ENCODE measurements at regions not wholly inside any gene's neighbourhood (a gene's known extent, or its start where the extent isn't known, plus 50 kb on each side); places are given as distances from the start of the nearest gene placed in this dataset.

GRCh38 chrX:121169099-121170035 is 122.0 kb downstream of the GLUD2 start:
- TF ChIP-seq CTCF (IDR thresholded peaks at IDR 0.05; ENCODE audit: extremely low read depth, low read depth, low read length), result no peak
- Histone ChIP-seq H3K4me2 (ENCODE audit: insufficient read depth, low read length) (no peak overlapping the region), H3K27ac (ENCODE audit: low read depth, low read length) (no peak overlapping the region), H3K36me3 (ENCODE audit: insufficient read depth, low read length) (no peaks in the 10 kb centered on the region), H4K20me1 (ENCODE audit: insufficient read depth, low read length) (no peaks in the 10 kb centered on the region), H2AFZ (ENCODE audit: low read length) (no peak overlapping the region), H3K27me3 (ENCODE audit: insufficient read depth, low read length) (no peaks in the 10 kb centered on the region), H3K4me3 (ENCODE audit: insufficient read depth, low read length) (no peak overlapping the region), H3K4me1 (ENCODE audit: insufficient read depth, low read length) (no peaks in the 10 kb centered on the region), H3K9me3 (ENCODE audit: low read depth, low read length) (no peaks in the 10 kb centered on the region), H3K79me2 (ENCODE audit: insufficient read depth, low read length) (no peaks in the 10 kb centered on the region)
- no peak for DNase-seq (ENCODE audit: insufficient read length, low spot score, missing footprints)

GRCh38 chrX:121172703-121173102 is 125.3 kb downstream of the GLUD2 start:
- Histone ChIP-seq H3K9me3 (ENCODE audit: low read depth, low read length) (no peaks in the 10 kb centered on the region), H3K4me2 (ENCODE audit: insufficient read depth, low read length) (no peak overlapping the region), H3K4me3 (ENCODE audit: insufficient read depth, low read length) (no peak overlapping the region), H3K36me3 (ENCODE audit: insufficient read depth, low read length) (no peaks in the 10 kb centered on the region), H3K27ac (ENCODE audit: low read depth, low read length) (no peak overlapping the region), H3K4me1 (ENCODE audit: insufficient read depth, low read length) (no peaks in the 10 kb centered on the region), H3K79me2 (ENCODE audit: insufficient read depth, low read length) (no peaks in the 10 kb centered on the region), H3K27me3 (ENCODE audit: insufficient read depth, low read length) (no peaks in the 10 kb centered on the region), H4K20me1 (ENCODE audit: insufficient read depth, low read length) (no peaks in the 10 kb centered on the region), H2AFZ (ENCODE audit: low read length) (no peak overlapping the region)
- TF ChIP-seq CTCF (IDR thresholded peaks at IDR 0.05; ENCODE audit: extremely low read depth, low read depth, low read length), result no peak
- no peak for DNase-seq (ENCODE audit: insufficient read length, low spot score, missing footprints)

- DNase-seq (ENCODE audit: insufficient read length, low spot score, missing footprints), result no peak
- Histone ChIP-seq H3K27me3 (ENCODE audit: insufficient read depth, low read length) (no peaks in the 10 kb centered on the region), H3K4me2 (ENCODE audit: insufficient read depth, low read length) (no peak overlapping the region), H3K4me3 (ENCODE audit: insufficient read depth, low read length) (no peak overlapping the region), H4K20me1 (ENCODE audit: insufficient read depth, low read length) (no peaks in the 10 kb centered on the region), H2AFZ (ENCODE audit: low read length) (no peak overlapping the region), H3K9me3 (ENCODE audit: low read depth, low read length) (no peaks in the 10 kb centered on the region), H3K36me3 (ENCODE audit: insufficient read depth, low read length) (no peaks in the 10 kb centered on the region), H3K4me1 (ENCODE audit: insufficient read depth, low read length) (no peaks in the 10 kb centered on the region), H3K79me2 (ENCODE audit: insufficient read depth, low read length) (no peaks in the 10 kb centered on the region), H3K27ac (ENCODE audit: low read depth, low read length) (no peak overlapping the region)
- TF ChIP-seq CTCF (IDR thresholded peaks at IDR 0.05; ENCODE audit: extremely low read depth, low read depth, low read length), result no peak
Observed at GRCh38 chrX:121179972-121180371, 132.6 kb downstream of the GLUD2 start.

- no peaks in the 10 kb centered on the region for H3K27me3 ChIP-seq (ENCODE audit: insufficient read depth, low read length)
- H4K20me1 ChIP-seq (ENCODE audit: insufficient read depth, low read length), result no peaks in the 10 kb centered on the region
- no peaks in the 10 kb centered on the region for H3K79me2 ChIP-seq (ENCODE audit: insufficient read depth, low read length)
- H3K36me3 ChIP-seq (ENCODE audit: insufficient read depth, low read length), result no peaks in the 10 kb centered on the region
- H3K4me1 ChIP-seq (ENCODE audit: insufficient read depth, low read length), result no peaks in the 10 kb centered on the region
- H3K9me3 ChIP-seq (ENCODE audit: low read depth, low read length), result no peaks in the 10 kb centered on the region
- no peak overlapping the region for H3K27ac ChIP-seq (ENCODE audit: low read depth, low read length)
- no peak for DNase-seq (ENCODE audit: insufficient read length, low spot score, missing footprints)
- no peak overlapping the region for H3K4me2 ChIP-seq (ENCODE audit: insufficient read depth, low read length)
- H2AFZ ChIP-seq (ENCODE audit: low read length), result no peak overlapping the region
- TF ChIP-seq CTCF (IDR thresholded peaks at IDR 0.05; ENCODE audit: extremely low read depth, low read depth, low read length), result no peak
- no peak overlapping the region for H3K4me3 ChIP-seq (ENCODE audit: insufficient read depth, low read length)
Observed at GRCh38 chrX:121191779-121192178, 144.4 kb downstream of the GLUD2 start.

All from osteoblast (primary cell).